HCT116 (cell line): ENCODE measurements at regions not wholly inside any gene's neighbourhood (a gene's known extent, or its start where the extent isn't known, plus 50 kb on each side); places are given as distances from the start of the nearest gene placed in this dataset.

Experiments
- ATAC-seq: fragments of 200-7000 bp; cut with Tn5 transposase; 2 replicates; pipeline ENCODE4 v1.9.1; 2020; ENCODE audit warnings: mild to moderate bottlenecking, moderate library complexity
- BruUV-seq: library from RNA; stranded (reverse); fragments of 400-500 nt; replicated peaks from 2 replicates; lab custom pipeline; 2021; lab: Mats Ljungman, UMichigan
- CTCF ChIA-PET: fragments of 300-600 bp; sonication (Branson Sonifier 250); formaldehyde crosslinking; loops from one replicate; lab custom pipeline; 2021; ENCODE audit warnings: antibody characterized with exemption; lab: Charles Lee
- POLR2A ChIA-PET: fragments of 300-600, 350-600 bp; sonication (Branson Sonifier 250); formaldehyde crosslinking; loops from one replicate; lab custom pipeline; 2021; ENCODE audit warnings: antibody characterized with exemption; lab: Charles Lee
- RAD21 ChIA-PET, 2 experiments: fragments of 300-600 bp; sonication (Branson Sonifier 250); formaldehyde crosslinking; loops; one replicate each; lab custom pipeline; 2023; ENCODE audit warnings: low total read pairs in 2 of 2; ENCODE audit not compliant: uncharacterized antibody in 2 of 2, unreplicated experiment in 2 of 2, low non-redundant PET in 1 of 2; lab: Charles Lee
- DNase-seq: peaks from one replicate; pipeline ENCODE4 v3.0.0-alpha.2; 2010; ENCODE audit warnings: low read depth, low spot score
- H2AFZ ChIP-seq: fragments of 200-600 bp; shearing (Covaris generic), sonication (generic); 2 replicates; pipeline ENCODE4 v1.6.1; 2017; ENCODE audit warnings: low read depth, mixed run types, mixed read lengths, antibody characterized with exemption, low read length; ENCODE audit not compliant: poor library complexity, severe bottlenecking
- H3K27ac ChIP-seq: 2 replicates; pipeline ENCODE4 v1.5.1; 2012; ENCODE audit warnings: low read depth, low read length
- H3K27me3 ChIP-seq: fragments of 200-600 bp; sonication (generic); 2 replicates; pipeline ENCODE4 v1.6.1; 2016; ENCODE audit warnings: mixed run types, low read length, mixed read lengths; ENCODE audit not compliant: insufficient read depth
- H3K36me3 ChIP-seq, 2 experiments: fragments of 200-500 bp in 1 of 2; fragments of 200-600 bp in 1 of 2; sonication (Bioruptor generic) in 1 of 2; sonication (generic) in 1 of 2; 2 replicates each; pipeline versions ENCODE4 v1.5.1 to v1.6.1; 2014 to 2016; ENCODE audit warnings: low read length in 2 of 2, inconsistent platforms in 1 of 2, mixed read lengths in 1 of 2, mixed run types in 1 of 2; ENCODE audit not compliant: insufficient read depth in 2 of 2, control insufficient read depth in 1 of 2
- H3K4me1 ChIP-seq, 2 experiments: fragments of 200-600 bp in 1 of 2; sonication (generic) in 1 of 2; 2 replicates each; pipeline versions ENCODE4 v1.5.1 to v1.6.1; 2012 to 2017; ENCODE audit warnings: low read length in 2 of 2, inconsistent platforms in 1 of 2, mild to moderate bottlenecking in 1 of 2, mixed read lengths in 1 of 2, mixed run types in 1 of 2, moderate library complexity in 1 of 2; ENCODE audit not compliant: insufficient read depth in 2 of 2, control insufficient read depth in 1 of 2
- H3K4me2 ChIP-seq: fragments of 200-600 bp; sonication (generic); 2 replicates; pipeline ENCODE4 v1.6.1; 2017; ENCODE audit warnings: mixed run types, low read length, mixed read lengths
- H3K4me3 ChIP-seq, 2 experiments: fragments of 200-600 bp in 1 of 2; sonication (generic) in 1 of 2; replicated peaks in 1 of 2; 2 replicates each; pipeline ENCODE4 v1.5.1; 2011 to 2016; ENCODE audit warnings: low read length in 2 of 2, control low read depth in 1 of 2, low read depth in 1 of 2, mild to moderate bottlenecking in 1 of 2, mixed read lengths in 1 of 2, mixed run types in 1 of 2
- H3K79me2 ChIP-seq: fragments of 200-600 bp; sonication (generic); 2 replicates; pipeline ENCODE4 v1.6.1; 2017; ENCODE audit warnings: mild to moderate bottlenecking, mixed run types, low read length, moderate library complexity, mixed read lengths; ENCODE audit not compliant: insufficient read depth
- H3K9ac ChIP-seq: fragments of 200-600 bp; sonication (generic); 2 replicates; pipeline ENCODE4 v1.6.1; 2016; ENCODE audit warnings: low read length, mixed read lengths
- H3K9me2 ChIP-seq: fragments of 200-600 bp; sonication (generic), shearing (Covaris generic); 2 replicates; pipeline ENCODE4 v1.6.1; 2017; ENCODE audit warnings: mixed run types, mild to moderate bottlenecking, moderate library complexity; ENCODE audit not compliant: insufficient read depth
- H3K9me3 ChIP-seq, 2 experiments: fragments of 200-500 bp in 1 of 2; fragments of 200-600 bp in 1 of 2; sonication (Bioruptor generic) in 1 of 2; sonication (generic) in 1 of 2; 2 replicates each; pipeline ENCODE4 v1.6.1; 2014 to 2017; ENCODE audit warnings: low read length in 2 of 2, mixed read lengths in 2 of 2, inconsistent platforms in 1 of 2, low read depth in 1 of 2, mild to moderate bottlenecking in 1 of 2, mixed run types in 1 of 2, moderate library complexity in 1 of 2; ENCODE audit not compliant: control insufficient read depth in 1 of 2, insufficient read depth in 1 of 2
- H4K20me1 ChIP-seq: fragments of 200-600 bp; sonication (generic), shearing (Covaris generic); 2 replicates; pipeline ENCODE4 v1.6.1; 2017; ENCODE audit warnings: mixed run types, mild to moderate bottlenecking, moderate library complexity; ENCODE audit not compliant: insufficient read depth
- CBX3 ChIP-seq: IDR thresholded peaks from 2 replicates; pipeline ENCODE4 v1.6.1; 2012; ENCODE audit warnings: low read depth
- CEBPB ChIP-seq: IDR thresholded peaks from 2 replicates; pipeline ENCODE4 v1.6.1; 2012; ENCODE audit warnings: low read depth
- ELF1 ChIP-seq: IDR thresholded peaks from 2 replicates; pipeline ENCODE4 v1.6.1; 2012; ENCODE audit warnings: low read depth, borderline replicate concordance
- FOSL1 ChIP-seq: IDR thresholded peaks from 2 replicates; pipeline ENCODE4 v1.6.1; 2012; ENCODE audit warnings: low read depth
- JUND ChIP-seq: IDR thresholded peaks from 2 replicates; pipeline ENCODE4 v1.6.1; 2012
- POLR2A ChIP-seq: IDR thresholded peaks from 2 replicates; pipeline ENCODE4 v1.7.0; 2011; ENCODE audit warnings: borderline replicate concordance; ENCODE audit not compliant: insufficient read depth, insufficient read length; ENCODE audit errors: extremely low read depth
- RAD21 ChIP-seq: IDR thresholded peaks from 2 replicates; pipeline ENCODE4 v1.6.1; 2012; ENCODE audit warnings: low read depth, mild to moderate bottlenecking
- SIN3A ChIP-seq: IDR thresholded peaks from 2 replicates; pipeline ENCODE4 v1.6.1; 2012; ENCODE audit warnings: low read depth
- SRF ChIP-seq: IDR thresholded peaks from 2 replicates; pipeline ENCODE4 v1.6.1; 2012; ENCODE audit warnings: low read depth
- intact Hi-C: fragments of 100-400 bp; cut with micrococcal nuclease; formaldehyde crosslinking; loops from 2 replicates; pipeline ENCODE4 v1.10.0; 2022
- TF ChIP-seq, protein P1 (sequence below): IDR thresholded peaks from 2 replicates; pipeline ENCODE4 v1.6.1; 2012; ENCODE audit warnings: low read depth
- TF ChIP-seq, protein P2 (sequence below), 3 experiments: fragments of 200-600 bp in 1 of 3; sonication (generic) in 1 of 3; IDR thresholded peaks in 2 of 3; conservative IDR thresholded peaks in 1 of 3; 2 replicates each; pipeline ENCODE4 v1.5.1; 2012 to 2017; ENCODE audit warnings: low read depth in 2 of 3, low read length in 2 of 3, antibody characterized with exemption in 1 of 3, borderline replicate concordance in 1 of 3, control low read depth in 1 of 3, mild to moderate bottlenecking in 1 of 3, mixed read lengths in 1 of 3, mixed run types in 1 of 3, moderate library complexity in 1 of 3; ENCODE audit not compliant: insufficient read depth in 1 of 3
- TF ChIP-seq, protein P3 (sequence below): IDR thresholded peaks from 2 replicates; pipeline ENCODE4 v1.6.1; 2012

GRCh38 chr16:77553130-77553529 is 118.3 kb upstream of the ADAMTS18 start:
- TF ChIP-seq, protein P1, sequence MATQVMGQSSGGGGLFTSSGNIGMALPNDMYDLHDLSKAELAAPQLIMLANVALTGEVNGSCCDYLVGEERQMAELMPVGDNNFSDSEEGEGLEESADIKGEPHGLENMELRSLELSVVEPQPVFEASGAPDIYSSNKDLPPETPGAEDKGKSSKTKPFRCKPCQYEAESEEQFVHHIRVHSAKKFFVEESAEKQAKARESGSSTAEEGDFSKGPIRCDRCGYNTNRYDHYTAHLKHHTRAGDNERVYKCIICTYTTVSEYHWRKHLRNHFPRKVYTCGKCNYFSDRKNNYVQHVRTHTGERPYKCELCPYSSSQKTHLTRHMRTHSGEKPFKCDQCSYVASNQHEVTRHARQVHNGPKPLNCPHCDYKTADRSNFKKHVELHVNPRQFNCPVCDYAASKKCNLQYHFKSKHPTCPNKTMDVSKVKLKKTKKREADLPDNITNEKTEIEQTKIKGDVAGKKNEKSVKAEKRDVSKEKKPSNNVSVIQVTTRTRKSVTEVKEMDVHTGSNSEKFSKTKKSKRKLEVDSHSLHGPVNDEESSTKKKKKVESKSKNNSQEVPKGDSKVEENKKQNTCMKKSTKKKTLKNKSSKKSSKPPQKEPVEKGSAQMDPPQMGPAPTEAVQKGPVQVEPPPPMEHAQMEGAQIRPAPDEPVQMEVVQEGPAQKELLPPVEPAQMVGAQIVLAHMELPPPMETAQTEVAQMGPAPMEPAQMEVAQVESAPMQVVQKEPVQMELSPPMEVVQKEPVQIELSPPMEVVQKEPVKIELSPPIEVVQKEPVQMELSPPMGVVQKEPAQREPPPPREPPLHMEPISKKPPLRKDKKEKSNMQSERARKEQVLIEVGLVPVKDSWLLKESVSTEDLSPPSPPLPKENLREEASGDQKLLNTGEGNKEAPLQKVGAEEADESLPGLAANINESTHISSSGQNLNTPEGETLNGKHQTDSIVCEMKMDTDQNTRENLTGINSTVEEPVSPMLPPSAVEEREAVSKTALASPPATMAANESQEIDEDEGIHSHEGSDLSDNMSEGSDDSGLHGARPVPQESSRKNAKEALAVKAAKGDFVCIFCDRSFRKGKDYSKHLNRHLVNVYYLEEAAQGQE: no peak
- CTCF ChIA-PET: no interaction called here
- no peak for ATAC-seq

GRCh38 chr16:77555126-77555525 is 120.3 kb upstream of the ADAMTS18 start:
- TF ChIP-seq POLR2A (no peak), SIN3A (no peak), CEBPB (no peak), JUND (no peak), CBX3 (no peak), SRF (no peak), RAD21 (no peak), ELF1 (no peak), FOSL1 (no peak)
- TF ChIP-seq, protein P2, sequence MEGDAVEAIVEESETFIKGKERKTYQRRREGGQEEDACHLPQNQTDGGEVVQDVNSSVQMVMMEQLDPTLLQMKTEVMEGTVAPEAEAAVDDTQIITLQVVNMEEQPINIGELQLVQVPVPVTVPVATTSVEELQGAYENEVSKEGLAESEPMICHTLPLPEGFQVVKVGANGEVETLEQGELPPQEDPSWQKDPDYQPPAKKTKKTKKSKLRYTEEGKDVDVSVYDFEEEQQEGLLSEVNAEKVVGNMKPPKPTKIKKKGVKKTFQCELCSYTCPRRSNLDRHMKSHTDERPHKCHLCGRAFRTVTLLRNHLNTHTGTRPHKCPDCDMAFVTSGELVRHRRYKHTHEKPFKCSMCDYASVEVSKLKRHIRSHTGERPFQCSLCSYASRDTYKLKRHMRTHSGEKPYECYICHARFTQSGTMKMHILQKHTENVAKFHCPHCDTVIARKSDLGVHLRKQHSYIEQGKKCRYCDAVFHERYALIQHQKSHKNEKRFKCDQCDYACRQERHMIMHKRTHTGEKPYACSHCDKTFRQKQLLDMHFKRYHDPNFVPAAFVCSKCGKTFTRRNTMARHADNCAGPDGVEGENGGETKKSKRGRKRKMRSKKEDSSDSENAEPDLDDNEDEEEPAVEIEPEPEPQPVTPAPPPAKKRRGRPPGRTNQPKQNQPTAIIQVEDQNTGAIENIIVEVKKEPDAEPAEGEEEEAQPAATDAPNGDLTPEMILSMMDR (IDR thresholded peaks at IDR 0.05 in 2 of 3, conservative IDR thresholded peaks at IDR 0.05 in 1 of 3; ENCODE audit: borderline replicate concordance in 1 of 3, insufficient read depth in 1 of 3, low read depth in 2 of 3, low read length in 2 of 3): no peak
- TF ChIP-seq, protein P1: no peak
- TF ChIP-seq, protein P3, sequence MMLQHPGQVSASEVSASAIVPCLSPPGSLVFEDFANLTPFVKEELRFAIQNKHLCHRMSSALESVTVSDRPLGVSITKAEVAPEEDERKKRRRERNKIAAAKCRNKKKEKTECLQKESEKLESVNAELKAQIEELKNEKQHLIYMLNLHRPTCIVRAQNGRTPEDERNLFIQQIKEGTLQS: no peak
- no peak overlapping the region for H3K4me2 ChIP-seq
- intact Hi-C loops: no loop called here
- CTCF ChIA-PET: no interaction called here
- no peak for DNase-seq
- no peaks in the 10 kb centered on the region for H4K20me1 ChIP-seq
- POLR2A ChIA-PET: no interaction called here
- ATAC-seq: no peak
- H3K27ac ChIP-seq: no peak overlapping the region
- H3K36me3 ChIP-seq: no peaks in the 10 kb centered on the region
- peaks cover 51% of the 10 kb centered on the region for H3K27me3 ChIP-seq
- H2AFZ ChIP-seq: no peak overlapping the region
- H3K9ac ChIP-seq: no peak overlapping the region
- no TSS peak for BruUV-seq
- no peak overlapping the region for H3K4me3 ChIP-seq
- H3K9me3 ChIP-seq: no peaks in the 10 kb centered on the region
- H3K9me2 ChIP-seq: no peaks in the 10 kb centered on the region
- H3K4me1 ChIP-seq: no peaks in the 10 kb centered on the region
- no peaks in the 10 kb centered on the region for H3K79me2 ChIP-seq
- RAD21 ChIA-PET: no interaction called here

More at GRCh38 chr16:77553130-77553529, 118.3 kb upstream of the ADAMTS18 start:
- no peak for DNase-seq
- Histone ChIP-seq H3K27me3 (peaks cover 51% of the 10 kb centered on the region), H3K4me3 (no peak overlapping the region), H3K9me3 (no peaks in the 10 kb centered on the region), H2AFZ (no peak overlapping the region), H3K4me1 (no peaks in the 10 kb centered on the region), H3K9me2 (no peaks in the 10 kb centered on the region), H3K4me2 (no peak overlapping the region), H4K20me1 (no peaks in the 10 kb centered on the region), H3K9ac (no peak overlapping the region), H3K36me3 (no peaks in the 10 kb centered on the region), H3K79me2 (no peaks in the 10 kb centered on the region), H3K27ac (no peak overlapping the region)
- RAD21 ChIA-PET: no interaction called here
- intact Hi-C loops: no loop called here
- POLR2A ChIA-PET: no interaction called here
- no TSS peak for BruUV-seq
